Liver (tissue), 8 donors: ENCODE measurements at regions not wholly inside any gene's neighbourhood (a gene's known extent, or its start where the extent isn't known, plus 50 kb on each side); places are given as distances from the start of the nearest gene placed in this dataset.

Experiments
- DNase-seq: peaks from one replicate; pipeline ENCODE4 v3.0.0-alpha.2; 2017; ENCODE audit warnings: low spot score
- H3K27ac ChIP-seq, 2 donors: one replicate each; pipeline ENCODE4 v1.7.0; 2013; ENCODE audit warnings: inconsistent platforms in 2 of 2, low read length in 2 of 2, control low read depth in 1 of 2, low read depth in 1 of 2, mild to moderate bottlenecking in 1 of 2
- H3K27me3 ChIP-seq, 4 donors: one replicate each; pipeline versions ENCODE4 v1.6.1 to v1.7.0; 2013; ENCODE audit warnings: low read length in 3 of 4, inconsistent platforms in 1 of 4, mild to moderate bottlenecking in 1 of 4, moderate library complexity in 1 of 4; ENCODE audit not compliant: control insufficient read depth in 4 of 4, insufficient read depth in 4 of 4
- H3K36me3 ChIP-seq, 4 donors: one replicate each; pipeline versions ENCODE4 v1.6.1 to v1.7.0; 2013; ENCODE audit warnings: low read length in 3 of 4, mild to moderate bottlenecking in 3 of 4, low read depth in 1 of 4, moderate library complexity in 1 of 4; ENCODE audit not compliant: control insufficient read depth in 4 of 4, insufficient read depth in 3 of 4
- H3K4me1 ChIP-seq, 4 donors: one replicate each; pipeline versions ENCODE4 v1.6.1 to v1.7.0; 2013; ENCODE audit warnings: low read length in 3 of 4, mild to moderate bottlenecking in 3 of 4, moderate library complexity in 1 of 4; ENCODE audit not compliant: control insufficient read depth in 4 of 4, insufficient read depth in 4 of 4
- H3K4me3 ChIP-seq, 3 donors: one replicate each; pipeline versions ENCODE4 v1.6.1 to v1.7.0; 2013; ENCODE audit warnings: low read length in 3 of 3, control low read depth in 1 of 3, low read depth in 1 of 3, mild to moderate bottlenecking in 1 of 3
- H3K9ac ChIP-seq, 2 donors: one replicate each; pipeline ENCODE4 v1.7.0; 2013; ENCODE audit warnings: low read length in 2 of 2, mild to moderate bottlenecking in 2 of 2, moderate library complexity in 2 of 2, control low read depth in 1 of 2, low read depth in 1 of 2
- H3K9me3 ChIP-seq, 4 donors: one replicate each; pipeline versions ENCODE4 v1.6.1 to v1.7.0; 2013; ENCODE audit warnings: low read length in 3 of 4; ENCODE audit not compliant: control insufficient read depth in 4 of 4
- EGR1 ChIP-seq, 2 donors: IDR thresholded peaks; 2 replicates each; pipeline ENCODE4 v1.6.1; 2016 to 2018; ENCODE audit warnings: antibody characterized with exemption in 2 of 2, low read depth in 2 of 2
- FOXA1 ChIP-seq: IDR thresholded peaks from 2 replicates; pipeline ENCODE4 v1.6.1; 2016; ENCODE audit warnings: antibody characterized with exemption
- FOXA2 ChIP-seq: IDR thresholded peaks from 2 replicates; pipeline ENCODE4 v1.6.1; 2016; ENCODE audit warnings: antibody characterized with exemption
- GABPA ChIP-seq, 2 donors: IDR thresholded peaks in 1 of 2; conservative IDR thresholded peaks in 1 of 2; 2 replicates each; pipeline ENCODE4 v1.6.1; 2016; ENCODE audit warnings: antibody characterized with exemption in 2 of 2, mild to moderate bottlenecking in 1 of 2, moderate library complexity in 1 of 2
- HNF4G ChIP-seq: IDR thresholded peaks from 2 replicates; pipeline ENCODE4 v1.6.1; 2016; ENCODE audit warnings: antibody characterized with exemption
- JUND ChIP-seq, 2 donors: IDR thresholded peaks; 2 replicates each; pipeline ENCODE4 v1.6.1; 2016; ENCODE audit warnings: antibody characterized with exemption in 2 of 2
- MAX ChIP-seq: IDR thresholded peaks from 2 replicates; pipeline ENCODE4 v1.6.1; 2016; ENCODE audit warnings: antibody characterized with exemption
- NR2F2 ChIP-seq: IDR thresholded peaks from 2 replicates; pipeline ENCODE4 v1.6.1; 2016; ENCODE audit warnings: antibody characterized with exemption
- RAD21 ChIP-seq, 2 donors: IDR thresholded peaks; 2 replicates each; pipeline ENCODE4 v1.6.1; 2016; ENCODE audit warnings: antibody characterized with exemption in 2 of 2, mild to moderate bottlenecking in 2 of 2
- SP1 ChIP-seq: IDR thresholded peaks from 2 replicates; pipeline ENCODE4 v1.6.1; 2018; ENCODE audit warnings: antibody characterized with exemption, mild to moderate bottlenecking
- TAF1 ChIP-seq: conservative IDR thresholded peaks from 2 replicates; pipeline ENCODE4 v1.6.1; 2016; ENCODE audit warnings: antibody characterized with exemption, mild to moderate bottlenecking
- YY1 ChIP-seq: IDR thresholded peaks from 2 replicates; pipeline ENCODE4 v1.6.1; 2016; ENCODE audit warnings: antibody characterized with exemption, mild to moderate bottlenecking
- ZBTB33 ChIP-seq: IDR thresholded peaks from 2 replicates; pipeline ENCODE4 v1.6.1; 2016; ENCODE audit warnings: antibody characterized with exemption
- WGBS: extraction: QIAGEN DNeasy Blood & Tissue Kit; methylation state at CpG from one replicate; pipeline ENCODE4 v1.1.7; 2013; 5-methylcytosine and 5-hydroxymethylcytosine counted together
- TF ChIP-seq, protein P1 (sequence below): fragments of 150-350 bp; IDR thresholded peaks from 2 replicates; pipeline ENCODE4 v1.5.1; 2017; ENCODE audit warnings: improper control_type of control experiment, low read depth, low read length; ENCODE audit not compliant: missing input control
- TF ChIP-seq, protein P2 (sequence below): IDR thresholded peaks from 2 replicates; pipeline ENCODE4 v1.6.1; 2016; ENCODE audit warnings: antibody characterized with exemption, mild to moderate bottlenecking
- donor health status: healthy.
- donor health status: healthy.
- donor health status: healthy.
- donor health status: healthy.
- donor health status: healthy.

DNA sequence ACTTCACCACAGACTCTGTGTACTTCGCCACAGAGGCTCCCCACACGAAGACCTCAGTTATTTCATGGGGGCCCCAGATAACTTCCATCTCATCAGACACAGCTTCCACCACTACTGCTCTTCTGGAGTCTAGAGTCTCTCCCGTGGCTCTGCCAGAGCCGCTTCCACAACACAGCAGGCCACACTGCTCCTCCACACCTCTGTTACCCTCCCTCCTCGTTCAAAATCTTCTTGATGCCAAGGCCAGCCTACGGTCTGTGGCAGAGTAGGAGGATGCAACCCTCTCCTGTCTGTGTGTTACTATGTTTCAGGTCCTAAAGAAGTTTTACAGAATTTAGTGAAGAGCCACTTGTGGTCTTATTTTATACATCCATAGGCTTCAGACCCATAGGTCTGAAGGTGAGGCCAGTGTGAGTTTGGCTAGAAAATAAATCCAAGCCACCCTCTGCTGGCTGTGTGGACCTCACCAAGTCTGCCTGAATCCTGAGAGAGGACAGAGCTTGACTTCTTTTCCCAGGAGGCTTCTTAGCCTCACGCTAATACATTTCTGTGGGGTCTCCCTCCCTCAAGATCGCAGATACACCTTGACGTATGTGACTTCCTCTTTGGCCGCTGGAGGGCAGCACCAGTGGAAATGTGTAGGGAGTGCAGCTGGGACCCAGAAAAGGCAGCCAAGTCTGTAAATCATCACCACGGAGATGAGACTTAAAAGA lies 197.7 kb downstream of the FAXC start:
- Histone ChIP-seq H3K9me3 (no peaks in the 10 kb centered on the region), H3K27me3 (no peaks in the 10 kb centered on the region), H3K27ac (no peak overlapping the region), H3K4me1 (peaks cover 0 to 2% (median under 1%) of the 10 kb centered on the region in 4 donors), H3K4me3 (no peak overlapping the region), H3K9ac (no peak overlapping the region), H3K36me3 (no peaks in the 10 kb centered on the region)
- TF ChIP-seq RAD21 (IDR thresholded peaks at IDR 0.05) (peak in 1 of 2 donors; percentile 45), YY1 (no peak)
- TF ChIP-seq, protein P1, sequence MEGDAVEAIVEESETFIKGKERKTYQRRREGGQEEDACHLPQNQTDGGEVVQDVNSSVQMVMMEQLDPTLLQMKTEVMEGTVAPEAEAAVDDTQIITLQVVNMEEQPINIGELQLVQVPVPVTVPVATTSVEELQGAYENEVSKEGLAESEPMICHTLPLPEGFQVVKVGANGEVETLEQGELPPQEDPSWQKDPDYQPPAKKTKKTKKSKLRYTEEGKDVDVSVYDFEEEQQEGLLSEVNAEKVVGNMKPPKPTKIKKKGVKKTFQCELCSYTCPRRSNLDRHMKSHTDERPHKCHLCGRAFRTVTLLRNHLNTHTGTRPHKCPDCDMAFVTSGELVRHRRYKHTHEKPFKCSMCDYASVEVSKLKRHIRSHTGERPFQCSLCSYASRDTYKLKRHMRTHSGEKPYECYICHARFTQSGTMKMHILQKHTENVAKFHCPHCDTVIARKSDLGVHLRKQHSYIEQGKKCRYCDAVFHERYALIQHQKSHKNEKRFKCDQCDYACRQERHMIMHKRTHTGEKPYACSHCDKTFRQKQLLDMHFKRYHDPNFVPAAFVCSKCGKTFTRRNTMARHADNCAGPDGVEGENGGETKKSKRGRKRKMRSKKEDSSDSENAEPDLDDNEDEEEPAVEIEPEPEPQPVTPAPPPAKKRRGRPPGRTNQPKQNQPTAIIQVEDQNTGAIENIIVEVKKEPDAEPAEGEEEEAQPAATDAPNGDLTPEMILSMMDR: peak; percentile 27
- peak; percentile 36 for DNase-seq
- WGBS: 53% methylated on average over 11 of the region's 11 CpGs

- 68% methylated on average over 2 of the region's 2 CpGs for WGBS
- no peaks in the 10 kb centered on the region for H3K27me3 ChIP-seq
- no peak overlapping the region for H3K4me3 ChIP-seq
- H3K27ac ChIP-seq: no peak overlapping the region
- H3K4me1 ChIP-seq: peaks cover 0 to 5% (median 2%) of the 10 kb centered on the region in 4 donors
- no peak overlapping the region for H3K9ac ChIP-seq
- H3K9me3 ChIP-seq: no peaks in the 10 kb centered on the region
- DNase-seq: no peak
- TF ChIP-seq JUND (IDR thresholded peaks at IDR 0.05) (no peak), TAF1 (no peak), MAX (no peak), GABPA (IDR thresholded peaks at IDR 0.05 in 1 of 2, conservative IDR thresholded peaks at IDR 0.05 in 1 of 2) (no peak), EGR1 (IDR thresholded peaks at IDR 0.05; ENCODE audit: low read depth in 2 of 2) (no peak), NR2F2 (no peak), HNF4G (no peak), FOXA1 (no peak), FOXA2 (no peak), SP1 (no peak), YY1 (no peak), RAD21 (IDR thresholded peaks at IDR 0.05) (no peak), ZBTB33 (no peak)
- TF ChIP-seq, protein P2, sequence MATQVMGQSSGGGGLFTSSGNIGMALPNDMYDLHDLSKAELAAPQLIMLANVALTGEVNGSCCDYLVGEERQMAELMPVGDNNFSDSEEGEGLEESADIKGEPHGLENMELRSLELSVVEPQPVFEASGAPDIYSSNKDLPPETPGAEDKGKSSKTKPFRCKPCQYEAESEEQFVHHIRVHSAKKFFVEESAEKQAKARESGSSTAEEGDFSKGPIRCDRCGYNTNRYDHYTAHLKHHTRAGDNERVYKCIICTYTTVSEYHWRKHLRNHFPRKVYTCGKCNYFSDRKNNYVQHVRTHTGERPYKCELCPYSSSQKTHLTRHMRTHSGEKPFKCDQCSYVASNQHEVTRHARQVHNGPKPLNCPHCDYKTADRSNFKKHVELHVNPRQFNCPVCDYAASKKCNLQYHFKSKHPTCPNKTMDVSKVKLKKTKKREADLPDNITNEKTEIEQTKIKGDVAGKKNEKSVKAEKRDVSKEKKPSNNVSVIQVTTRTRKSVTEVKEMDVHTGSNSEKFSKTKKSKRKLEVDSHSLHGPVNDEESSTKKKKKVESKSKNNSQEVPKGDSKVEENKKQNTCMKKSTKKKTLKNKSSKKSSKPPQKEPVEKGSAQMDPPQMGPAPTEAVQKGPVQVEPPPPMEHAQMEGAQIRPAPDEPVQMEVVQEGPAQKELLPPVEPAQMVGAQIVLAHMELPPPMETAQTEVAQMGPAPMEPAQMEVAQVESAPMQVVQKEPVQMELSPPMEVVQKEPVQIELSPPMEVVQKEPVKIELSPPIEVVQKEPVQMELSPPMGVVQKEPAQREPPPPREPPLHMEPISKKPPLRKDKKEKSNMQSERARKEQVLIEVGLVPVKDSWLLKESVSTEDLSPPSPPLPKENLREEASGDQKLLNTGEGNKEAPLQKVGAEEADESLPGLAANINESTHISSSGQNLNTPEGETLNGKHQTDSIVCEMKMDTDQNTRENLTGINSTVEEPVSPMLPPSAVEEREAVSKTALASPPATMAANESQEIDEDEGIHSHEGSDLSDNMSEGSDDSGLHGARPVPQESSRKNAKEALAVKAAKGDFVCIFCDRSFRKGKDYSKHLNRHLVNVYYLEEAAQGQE: no peak
- no peaks in the 10 kb centered on the region for H3K36me3 ChIP-seq
Observed at GRCh38 chr6:99148761-99149160, 200.7 kb downstream of the FAXC start.
